NCI-H128 (cell line): ENCODE measurements at regions not wholly inside any gene's neighbourhood (a gene's known extent, or its start where the extent isn't known, plus 50 kb on each side); places are given as distances from the start of the nearest gene placed in this dataset.
"Not testable (repeated sequence)": the region's sequence is repeated elsewhere in the genome, so short reads cannot be mapped to it uniquely, and the experiment has no call there.

Source experiments
- DNase-seq: peaks from one replicate; lab custom pipeline; 2025; ENCODE audit not compliant: unreplicated experiment; lab: John Stamatoyannopoulos, UW

- DNase-seq: no peak
These were observed 57.7 kb downstream of the SOX3 start for GRCh38 chrX:140447150-140447549.

- no peak for DNase-seq
These were observed 64.0 kb downstream of the SOX3 start for GRCh38 chrX:140440876-140441275.

GRCh38 chrX:140439476-140439875 lies 65.4 kb downstream of the SOX3 start:
- DNase-seq: no peak

GRCh38 chrX:140434347-140434746 lies 70.5 kb downstream of the SOX3 start:
- no peak for DNase-seq

GRCh38 chrX:140433582-140433981 lies 71.3 kb downstream of the SOX3 start:
- no peak for DNase-seq

GRCh38 chrX:140432346-140433175 lies 72.3 kb downstream of the SOX3 start:
- DNase-seq: no peak

GRCh38 chrX:140431521-140431920 lies 73.3 kb downstream of the SOX3 start:
- no peak for DNase-seq

GRCh38 chrX:140425712-140426395 lies 79.0 kb downstream of the SOX3 start:
- DNase-seq: no peak

GRCh38 chrX:140422501-140422900 lies 82.4 kb downstream of the SOX3 start:
- no peak for DNase-seq

GRCh38 chrX:140402131-140402530 lies 102.7 kb downstream of the SOX3 start:
- not testable (repeated sequence) for DNase-seq

- not testable (repeated sequence) for DNase-seq
These were observed 108.5 kb downstream of the SOX3 start for GRCh38 chrX:140396326-140396725.

- no peak for DNase-seq
These were observed 111.4 kb downstream of the SOX3 start for GRCh38 chrX:140393507-140393906.

- no peak for DNase-seq
These were observed 113.6 kb downstream of the SOX3 start for GRCh38 chrX:140391313-140391712.

GRCh38 chrX:140389331-140389730 lies 115.5 kb downstream of the SOX3 start:
- no peak for DNase-seq

- no peak for DNase-seq
These were observed 142.0 kb downstream of the SOX3 start for GRCh38 chrX:140362861-140363260.

GRCh38 chrX:140360924-140361323 lies 143.9 kb downstream of the SOX3 start:
- no peak for DNase-seq

GRCh38 chrX:140360284-140360683 lies 144.6 kb downstream of the SOX3 start:
- DNase-seq: no peak

- no peak for DNase-seq
These were observed 148.9 kb downstream of the SOX3 start for GRCh38 chrX:140355922-140356321.

- no peak for DNase-seq
These were observed 149.4 kb downstream of the SOX3 start for GRCh38 chrX:140355429-140355828.

- no peak for DNase-seq
These were observed 150.3 kb downstream of the SOX3 start for GRCh38 chrX:140354431-140355120.

- DNase-seq: no peak
These were observed 158.1 kb downstream of the SOX3 start for GRCh38 chrX:140346729-140347128.
